Adrenal gland (tissue), 5 donors: ENCODE measurements at regions not wholly inside any gene's neighbourhood (a gene's known extent, or its start where the extent isn't known, plus 50 kb on each side); places are given as distances from the start of the nearest gene placed in this dataset.

Source experiments
- CTCF ChIP-seq, 6 experiments: fragments of 450-650 bp in 4 of 6; fragments of 200-600 bp in 2 of 6; sonication (generic) in 1 of 6; IDR thresholded peaks; 1 replicate in 5 of 6; 2 replicates in 1 of 6; pipeline versions ENCODE4 v1.5.1 to v1.8.0; 2016 to 2021; ENCODE audit warnings: antibody characterized with exemption in 6 of 6, mild to moderate bottlenecking in 2 of 6, moderate library complexity in 1 of 6
- POLR2A ChIP-seq, 2 donors: fragments of 450-650 bp; IDR thresholded peaks; one replicate each; pipeline ENCODE4 v1.6.1; 2017; ENCODE audit warnings: antibody characterized with exemption in 2 of 2, mild to moderate bottlenecking in 2 of 2, moderate library complexity in 1 of 2
- donor health status: DM: no; HTN: no; CAD: no.

- TF ChIP-seq CTCF (IDR thresholded peaks at IDR 0.05) = no peak
- no peak for TF ChIP-seq POLR2A (IDR thresholded peaks at IDR 0.05)
These were observed 336.0 kb downstream of the GLRX3 start for GRCh38 chr10:130472236-130472635.
